ENCODE measurements at regions not wholly inside any gene's neighbourhood (a gene's known extent, or its start where the extent isn't known, plus 50 kb on each side); places are given as distances from the start of the nearest gene placed in this dataset.
"Not testable (repeated sequence)": the region's sequence is repeated elsewhere in the genome, so short reads cannot be mapped to it uniquely, and the experiment has no call there.

DNA sequence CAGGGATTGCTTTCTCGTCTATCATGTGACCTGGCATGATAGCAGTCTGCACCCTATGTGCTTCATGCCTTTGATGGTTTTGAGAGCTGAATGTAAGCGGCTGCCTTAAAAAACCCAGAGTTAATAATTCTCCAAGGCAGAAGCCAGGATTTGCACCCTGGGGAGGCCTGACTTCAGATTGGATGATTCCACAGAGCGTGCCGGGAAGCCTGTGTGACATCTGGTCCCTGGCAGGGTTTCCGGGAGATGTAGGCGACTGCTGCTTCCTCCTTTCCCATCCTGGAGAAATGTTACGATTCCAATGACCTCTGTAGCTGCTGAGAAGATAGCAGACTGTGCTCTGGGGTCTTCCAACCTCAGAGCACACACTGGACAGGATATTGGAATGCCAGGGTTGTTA, 255.0 kb downstream of the GADD45G start:
- dilution Hi-C loops (cut with MboI; ENCODE audit: extremely low pct_ligation_motif_present, low sequenced_read_pairs); H3K9me3 ChIP-seq (ENCODE audit: control insufficient read depth, low read depth, low read length); H4K20me1 ChIP-seq (ENCODE audit: control insufficient read depth, extremely low read depth, insufficient read depth, low read length); H3K27ac ChIP-seq (ENCODE audit: control insufficient read depth, insufficient read depth, low read length); DNase-seq (ENCODE audit: low read depth, low spot score); H3K27me3 ChIP-seq (ENCODE audit: control insufficient read depth, extremely low read depth, insufficient read depth, low read length); H3K4me2 ChIP-seq (ENCODE audit: control insufficient read depth, extremely low read depth, insufficient read depth, low read depth, low read length); H3K4me3 ChIP-seq (ENCODE audit: control insufficient read depth in 2 of 3, extremely low read depth in 1 of 3, insufficient read depth in 2 of 3, low read depth in 1 of 3, low read length in 3 of 3); H3K79me2 ChIP-seq (ENCODE audit: control insufficient read depth, insufficient read depth, low read length); H3K4me1 ChIP-seq (ENCODE audit: control insufficient read depth, extremely low read depth, insufficient read depth, low read length); H3K36me3 ChIP-seq (ENCODE audit: control insufficient read depth in 2 of 2, extremely low read depth in 1 of 2, insufficient read depth in 2 of 2, low read length in 2 of 2); H3K9ac ChIP-seq (ENCODE audit: control insufficient read depth, extremely low read depth, insufficient read depth, low read length); FAIRE-seq; H3K9me1 ChIP-seq (ENCODE audit: control insufficient read depth, extremely low read depth, insufficient read depth, low read length); H2AFZ ChIP-seq (ENCODE audit: control insufficient read depth, low read length): not testable (repeated sequence)

DNA sequence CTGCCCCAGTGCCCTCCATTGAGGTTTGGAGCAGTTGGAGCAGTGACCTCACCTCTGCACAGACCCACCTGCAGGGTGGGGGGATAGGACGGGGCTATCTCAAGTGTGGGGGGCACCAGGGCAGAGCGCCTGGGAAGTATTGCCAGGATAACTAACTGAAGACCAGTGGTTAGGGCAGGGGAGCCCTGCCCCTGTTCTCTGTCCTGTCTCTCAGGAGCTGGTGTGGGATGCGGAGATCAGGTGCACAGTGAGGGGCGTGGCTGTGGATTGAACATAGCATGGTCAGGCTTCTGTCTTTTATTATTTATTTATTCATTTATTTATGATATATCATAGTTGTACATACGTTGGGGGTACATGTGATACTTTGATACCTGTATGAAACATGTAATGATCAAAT, 256.6 kb downstream of the GADD45G start:
- H3K36me3 ChIP-seq (ENCODE audit: control insufficient read depth in 2 of 2, extremely low read depth in 1 of 2, insufficient read depth in 2 of 2, low read length in 2 of 2); FAIRE-seq; H3K4me1 ChIP-seq (ENCODE audit: control insufficient read depth, extremely low read depth, insufficient read depth, low read length); H3K27me3 ChIP-seq (ENCODE audit: control insufficient read depth, extremely low read depth, insufficient read depth, low read length); H3K79me2 ChIP-seq (ENCODE audit: control insufficient read depth, insufficient read depth, low read length); H3K4me2 ChIP-seq (ENCODE audit: control insufficient read depth, extremely low read depth, insufficient read depth, low read depth, low read length); H3K4me3 ChIP-seq (ENCODE audit: control insufficient read depth in 2 of 3, extremely low read depth in 1 of 3, insufficient read depth in 2 of 3, low read depth in 1 of 3, low read length in 3 of 3); H4K20me1 ChIP-seq (ENCODE audit: control insufficient read depth, extremely low read depth, insufficient read depth, low read length); H3K9me1 ChIP-seq (ENCODE audit: control insufficient read depth, extremely low read depth, insufficient read depth, low read length); H3K9me3 ChIP-seq (ENCODE audit: control insufficient read depth, low read depth, low read length); DNase-seq (ENCODE audit: low read depth, low spot score); H3K27ac ChIP-seq (ENCODE audit: control insufficient read depth, insufficient read depth, low read length); H2AFZ ChIP-seq (ENCODE audit: control insufficient read depth, low read length); H3K9ac ChIP-seq (ENCODE audit: control insufficient read depth, extremely low read depth, insufficient read depth, low read length); dilution Hi-C loops (cut with MboI; ENCODE audit: extremely low pct_ligation_motif_present, low sequenced_read_pairs): not testable (repeated sequence)

DNA sequence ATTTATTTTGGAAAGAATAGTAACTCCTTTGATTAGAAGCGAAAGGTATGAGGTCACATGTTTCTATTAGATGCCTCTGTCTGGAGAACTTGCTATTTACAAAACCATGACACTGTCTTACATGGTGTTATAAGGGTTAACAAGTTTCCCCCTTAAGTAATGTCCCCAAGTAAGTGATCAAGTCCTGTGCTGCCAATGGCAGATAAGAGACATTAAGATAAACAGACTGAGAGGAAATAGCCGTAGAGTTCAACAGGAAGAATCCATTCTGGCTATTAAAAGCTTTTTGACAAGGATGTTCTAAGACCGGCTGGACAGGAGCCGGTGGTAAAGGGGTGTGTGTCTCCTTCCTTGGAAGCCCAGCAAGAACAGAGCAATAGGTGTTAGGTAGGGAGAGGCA, 257.5 kb downstream of the GADD45G start:
- Histone ChIP-seq H3K4me2 (ENCODE audit: control insufficient read depth, extremely low read depth, insufficient read depth, low read depth, low read length) (no peak overlapping the region), H4K20me1 (ENCODE audit: control insufficient read depth, extremely low read depth, insufficient read depth, low read length) (no peaks in the 10 kb centered on the region), H3K4me3 (ENCODE audit: control insufficient read depth in 2 of 3, extremely low read depth in 1 of 3, insufficient read depth in 2 of 3, low read depth in 1 of 3, low read length in 3 of 3) (no peak overlapping the region), H3K9me1 (ENCODE audit: control insufficient read depth, extremely low read depth, insufficient read depth, low read length) (no peaks in the 10 kb centered on the region), H2AFZ (ENCODE audit: control insufficient read depth, low read length) (no peak overlapping the region), H3K4me1 (ENCODE audit: control insufficient read depth, extremely low read depth, insufficient read depth, low read length) (no peaks in the 10 kb centered on the region), H3K79me2 (ENCODE audit: control insufficient read depth, insufficient read depth, low read length) (no peaks in the 10 kb centered on the region), H3K9ac (ENCODE audit: control insufficient read depth, extremely low read depth, insufficient read depth, low read length) (no peak overlapping the region), H3K27ac (ENCODE audit: control insufficient read depth, insufficient read depth, low read length) (no peak overlapping the region), H3K36me3 (ENCODE audit: control insufficient read depth in 2 of 2, extremely low read depth in 1 of 2, insufficient read depth in 2 of 2, low read length in 2 of 2) (no peaks in the 10 kb centered on the region), H3K9me3 (ENCODE audit: control insufficient read depth, low read depth, low read length) (no peaks in the 10 kb centered on the region), H3K27me3 (ENCODE audit: control insufficient read depth, extremely low read depth, insufficient read depth, low read length) (no peaks in the 10 kb centered on the region)
- no peak for FAIRE-seq
- DNase-seq (ENCODE audit: low read depth, low spot score): no peak
- TF ChIP-seq, protein P1, sequence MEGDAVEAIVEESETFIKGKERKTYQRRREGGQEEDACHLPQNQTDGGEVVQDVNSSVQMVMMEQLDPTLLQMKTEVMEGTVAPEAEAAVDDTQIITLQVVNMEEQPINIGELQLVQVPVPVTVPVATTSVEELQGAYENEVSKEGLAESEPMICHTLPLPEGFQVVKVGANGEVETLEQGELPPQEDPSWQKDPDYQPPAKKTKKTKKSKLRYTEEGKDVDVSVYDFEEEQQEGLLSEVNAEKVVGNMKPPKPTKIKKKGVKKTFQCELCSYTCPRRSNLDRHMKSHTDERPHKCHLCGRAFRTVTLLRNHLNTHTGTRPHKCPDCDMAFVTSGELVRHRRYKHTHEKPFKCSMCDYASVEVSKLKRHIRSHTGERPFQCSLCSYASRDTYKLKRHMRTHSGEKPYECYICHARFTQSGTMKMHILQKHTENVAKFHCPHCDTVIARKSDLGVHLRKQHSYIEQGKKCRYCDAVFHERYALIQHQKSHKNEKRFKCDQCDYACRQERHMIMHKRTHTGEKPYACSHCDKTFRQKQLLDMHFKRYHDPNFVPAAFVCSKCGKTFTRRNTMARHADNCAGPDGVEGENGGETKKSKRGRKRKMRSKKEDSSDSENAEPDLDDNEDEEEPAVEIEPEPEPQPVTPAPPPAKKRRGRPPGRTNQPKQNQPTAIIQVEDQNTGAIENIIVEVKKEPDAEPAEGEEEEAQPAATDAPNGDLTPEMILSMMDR (optimal IDR thresholded peaks at IDR 0.05 in 1 of 3, IDR thresholded peaks at IDR 0.05 in 1 of 3, conservative IDR thresholded peaks at IDR 0.05 in 1 of 3; ENCODE audit: extremely low read depth in 1 of 3, insufficient read depth in 2 of 3, low read length in 3 of 3): no peak
- no peak for TF ChIP-seq EZH2 (IDR thresholded peaks at IDR 0.05; ENCODE audit: low read length)
- dilution Hi-C loops (cut with MboI; ENCODE audit: extremely low pct_ligation_motif_present, low sequenced_read_pairs): no loop called here

Measured in keratinocyte (primary cell).